OCI-M1 (cell line): ENCODE measurements at regions not wholly inside any gene's neighbourhood (a gene's known extent, or its start where the extent isn't known, plus 50 kb on each side); places are given as distances from the start of the nearest gene placed in this dataset.
"Not testable (repeated sequence)": the region's sequence is repeated elsewhere in the genome, so short reads cannot be mapped to it uniquely, and the experiment has no call there.

ENCODE experiments used
- DNase-seq: peaks from one replicate; lab custom pipeline; 2025; lab: John Stamatoyannopoulos, UW

DNA sequence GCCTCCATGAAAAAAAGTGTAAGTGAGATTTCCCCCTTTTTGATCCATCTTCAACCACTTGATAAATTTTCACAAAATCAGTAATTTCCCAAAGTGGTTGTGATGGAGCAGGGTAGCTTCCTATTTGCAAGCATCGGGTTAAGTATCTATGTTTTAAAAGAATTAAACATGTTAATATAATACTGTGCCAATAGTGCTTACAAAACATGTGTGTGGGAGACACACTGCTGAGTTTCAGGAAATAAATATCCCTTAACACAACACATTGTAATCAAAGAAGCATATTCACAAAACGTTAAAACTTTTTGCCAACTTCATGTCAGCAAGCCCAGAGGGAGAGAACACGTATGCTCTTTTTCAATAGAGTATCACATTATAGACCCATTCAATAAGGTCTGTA lies 526.9 kb downstream of the TTLL7 start:
- not testable (repeated sequence) for DNase-seq

DNA sequence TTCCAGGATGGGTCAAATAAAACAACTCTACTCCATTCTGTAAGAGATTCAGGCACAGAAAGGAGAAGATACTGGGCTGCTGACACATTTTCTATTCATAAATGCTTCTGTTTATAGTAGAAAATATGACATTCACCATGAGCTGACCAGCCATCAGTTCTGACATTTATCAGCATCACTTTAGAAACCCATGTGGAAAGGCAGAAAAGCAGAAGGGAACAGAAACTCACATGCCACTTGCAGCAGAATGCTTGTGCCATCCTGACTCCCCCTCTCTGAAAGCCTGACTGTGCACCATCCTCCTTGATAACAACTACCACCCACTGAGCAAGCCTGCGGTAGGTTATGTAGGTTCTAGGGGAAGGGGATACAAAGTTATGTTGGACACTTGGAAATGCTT lies 527.7 kb downstream of the TTLL7 start:
- not testable (repeated sequence) for DNase-seq

DNA sequence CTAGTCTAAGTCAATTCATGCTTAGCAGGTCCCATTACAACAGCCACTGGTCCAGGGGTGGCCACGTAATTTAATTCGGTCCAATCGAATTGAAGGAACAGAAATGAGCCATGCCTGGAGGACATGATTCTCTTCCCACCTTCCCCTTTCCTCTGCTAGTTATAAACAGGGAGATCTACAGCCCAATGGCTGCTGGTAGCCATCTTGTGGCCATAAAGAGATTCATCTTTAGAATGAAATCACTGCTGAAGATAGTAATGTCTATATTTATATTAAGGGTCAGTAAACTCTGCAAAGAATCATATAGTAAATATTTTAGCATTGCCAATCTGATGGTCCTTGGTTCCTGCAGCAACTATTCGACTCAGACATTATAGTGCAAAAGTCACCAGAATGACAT lies 530.6 kb downstream of the TTLL7 start:
- not testable (repeated sequence) for DNase-seq

DNA sequence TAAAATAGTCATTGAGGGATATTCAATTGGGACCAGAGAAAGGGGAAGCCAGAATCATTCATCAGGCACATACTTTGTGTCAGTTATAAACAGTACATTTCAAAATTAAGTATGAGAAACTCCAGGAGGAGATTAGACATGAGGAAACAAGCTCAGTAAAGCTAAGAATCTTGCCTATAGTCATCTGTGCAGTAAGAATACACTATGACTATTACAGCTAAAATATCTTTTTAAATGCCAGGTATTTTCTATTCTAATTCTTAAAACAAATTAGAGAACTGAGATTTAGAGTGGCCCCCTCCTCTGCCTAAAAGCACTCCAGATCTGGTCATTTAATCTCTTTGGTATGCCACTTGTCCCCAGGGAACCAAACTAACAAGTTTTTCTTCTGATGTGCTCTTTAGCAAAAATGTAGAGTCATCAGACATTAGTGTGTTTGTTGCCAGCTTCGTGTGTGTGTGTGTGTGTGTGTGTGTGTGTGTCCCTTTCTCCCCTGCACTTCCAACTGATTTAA lies 541.1 kb downstream of the TTLL7 start:
- not testable (repeated sequence) for DNase-seq

DNA sequence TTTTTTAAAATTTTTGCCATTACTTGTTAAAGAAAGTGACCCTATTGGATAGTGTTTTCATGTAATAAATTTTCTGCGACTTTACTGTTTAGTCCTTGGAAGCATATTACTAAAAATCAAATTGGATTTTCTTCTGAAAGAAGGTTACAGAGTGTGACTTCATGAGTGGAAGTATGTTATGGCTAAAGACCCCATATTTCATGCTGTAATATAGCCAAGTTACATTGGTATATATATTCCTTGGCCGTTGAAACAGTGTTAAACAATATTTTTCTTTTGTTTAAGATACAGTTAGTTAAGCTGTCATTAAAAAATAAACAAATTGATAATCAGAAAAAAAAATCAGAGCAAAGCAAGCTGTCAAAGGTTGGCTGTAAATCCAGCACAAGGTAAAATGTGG lies 541.7 kb downstream of the TTLL7 start:
- not testable (repeated sequence) for DNase-seq

DNA sequence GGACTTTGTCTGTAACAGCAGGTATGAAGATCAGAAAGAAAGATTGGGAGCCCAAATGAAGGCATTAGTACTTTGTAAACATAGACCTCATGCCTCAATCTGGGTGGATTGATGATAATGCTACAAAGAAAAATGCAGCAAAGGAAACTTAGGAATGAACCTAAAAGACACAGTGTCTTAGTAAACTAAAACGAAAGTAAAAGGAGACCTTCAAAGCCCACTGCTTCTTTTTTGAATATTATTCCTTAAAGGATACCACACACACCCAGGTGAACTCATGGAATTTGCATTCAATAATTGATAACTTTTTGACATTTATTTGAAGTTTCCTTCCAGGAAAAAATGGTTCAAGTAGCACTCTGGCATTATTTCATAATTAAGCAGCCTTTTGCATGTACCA lies 543.2 kb downstream of the TTLL7 start:
- DNase-seq, result peak; percentile 28

DNA sequence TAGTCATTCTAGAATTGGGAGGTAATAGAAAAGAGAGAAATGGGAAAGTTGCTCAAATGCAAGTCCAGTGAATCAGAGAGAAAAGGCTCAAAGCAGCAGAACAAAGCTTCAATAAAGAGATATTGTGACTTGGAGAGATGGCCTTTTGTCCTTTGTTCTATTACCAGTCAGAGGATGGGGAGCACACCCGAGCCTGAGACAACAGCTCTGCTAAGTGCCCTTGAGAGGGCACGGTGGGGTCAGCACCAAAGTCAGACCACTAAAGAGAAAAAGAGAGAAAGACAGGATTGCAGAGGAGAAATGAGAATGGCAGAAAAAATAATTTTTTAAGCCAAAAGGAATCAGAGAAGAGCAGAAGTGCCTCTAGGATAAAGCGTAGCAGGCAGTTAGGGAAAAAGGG lies 553.1 kb downstream of the TTLL7 start:
- DNase-seq, result not testable (repeated sequence)

DNA sequence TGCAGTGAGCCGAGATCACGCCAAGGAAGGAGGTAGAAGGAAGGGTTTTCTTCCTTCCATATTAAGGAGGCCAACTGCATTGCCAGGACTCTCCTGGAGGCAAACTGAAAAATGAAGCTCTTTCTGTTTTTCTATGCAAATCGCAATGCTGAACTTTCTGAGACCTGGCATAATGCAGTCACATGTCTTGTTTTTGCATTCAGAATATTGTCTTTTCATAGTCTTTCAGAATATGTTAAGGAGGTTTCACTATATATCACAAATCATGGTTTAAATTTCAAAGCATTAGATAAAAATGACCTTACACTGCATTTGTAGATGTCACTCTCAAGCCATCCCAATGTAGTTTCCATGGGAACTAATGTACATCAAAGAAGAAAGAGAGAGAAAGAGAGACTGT lies 556.5 kb downstream of the TTLL7 start:
- DNase-seq, result not testable (repeated sequence)

DNA sequence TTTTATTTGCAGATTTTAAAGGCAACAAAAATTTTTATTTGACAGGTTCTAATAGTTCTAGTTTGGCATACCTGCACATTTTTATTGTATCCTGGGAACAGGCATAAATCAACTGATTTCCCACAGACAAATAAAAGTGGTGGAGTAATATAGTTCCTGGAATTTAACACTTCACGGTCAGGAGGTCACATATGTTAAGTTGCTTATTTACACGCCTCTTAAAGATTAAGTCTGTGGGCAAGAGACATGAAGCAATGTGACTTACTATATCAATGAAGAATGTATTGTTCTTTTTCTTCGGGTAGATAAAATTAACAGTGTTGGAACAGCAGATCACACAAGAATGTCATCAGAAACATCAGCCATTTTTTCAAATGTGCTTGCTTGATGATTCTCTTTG lies 558.3 kb downstream of the TTLL7 start:
- DNase-seq, result not testable (repeated sequence)

DNA sequence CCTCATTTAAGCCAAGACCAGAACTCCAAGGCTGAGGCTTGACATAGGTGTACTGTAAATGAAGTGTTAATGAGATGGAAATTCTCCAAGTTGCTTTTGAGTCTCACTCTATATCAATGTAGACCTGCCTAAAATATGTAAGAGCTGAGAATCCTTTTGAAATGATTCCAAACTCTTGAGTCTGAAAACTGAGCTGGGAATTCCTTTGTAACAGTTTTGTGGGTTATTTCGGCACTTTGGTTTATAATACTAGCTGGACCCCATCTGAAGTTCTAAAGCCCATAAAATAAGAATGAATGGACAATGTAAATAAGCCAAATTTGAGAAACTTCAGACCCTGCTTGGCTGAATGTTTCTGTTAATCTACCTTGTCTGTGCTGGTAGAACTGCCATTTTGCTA lies 558.9 kb downstream of the TTLL7 start:
- not testable (repeated sequence) for DNase-seq

DNA sequence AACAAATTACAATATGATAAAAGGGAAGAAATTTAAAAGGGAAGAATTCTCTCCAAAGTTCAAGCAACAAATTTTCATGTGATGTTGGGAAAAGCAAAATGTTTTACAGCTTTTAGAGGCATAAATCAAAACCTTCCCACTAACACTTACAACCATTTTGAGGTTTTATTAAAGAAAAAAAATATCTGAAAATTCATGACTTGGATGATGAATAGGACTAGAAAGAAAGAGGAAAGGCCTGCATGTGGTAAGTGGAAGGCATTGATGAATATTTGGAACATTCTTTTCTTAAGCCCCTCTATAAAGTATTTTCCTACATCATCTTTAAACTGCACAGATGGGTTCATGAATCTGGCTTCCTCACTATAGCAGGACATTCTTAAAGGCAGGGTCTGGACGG lies 560.6 kb downstream of the TTLL7 start:
- not testable (repeated sequence) for DNase-seq

DNA sequence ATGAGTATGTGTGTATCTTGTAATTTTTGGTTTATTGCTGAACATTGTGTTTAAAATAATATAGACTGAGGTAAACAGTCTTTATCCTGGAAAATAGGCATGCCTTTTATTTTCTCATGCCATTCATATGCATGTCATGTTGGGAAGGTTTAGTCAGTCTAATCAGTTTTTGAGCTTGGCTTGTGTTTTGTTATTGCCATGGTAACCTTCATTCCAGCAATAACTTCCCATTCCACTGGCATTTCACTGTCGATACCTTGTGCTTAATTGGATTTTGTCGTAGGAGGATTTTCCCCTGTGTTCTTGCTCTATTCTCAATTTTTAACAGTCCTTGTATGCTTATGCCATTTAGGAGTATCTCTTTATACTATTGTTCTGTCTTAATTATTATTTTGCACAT lies 563.6 kb downstream of the TTLL7 start:
- not testable (repeated sequence) for DNase-seq

DNA sequence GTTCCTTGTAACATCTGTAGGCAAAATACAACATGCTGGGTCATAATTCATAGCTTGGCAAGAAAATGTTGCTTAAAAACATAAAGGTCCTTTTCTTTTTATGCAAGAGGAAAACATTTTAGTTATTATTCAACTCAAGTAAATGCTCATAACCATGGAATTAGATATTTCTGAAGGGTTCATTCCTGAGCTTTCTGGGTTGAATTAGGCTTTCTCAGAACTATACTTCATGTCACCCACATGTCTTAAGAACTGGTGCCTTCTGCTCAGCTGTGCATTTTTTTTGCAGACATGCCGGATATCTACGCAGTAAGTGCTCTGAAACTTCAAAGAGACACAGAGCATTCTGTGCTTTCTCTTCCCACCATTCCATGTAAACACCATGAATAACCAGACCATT lies 571.4 kb downstream of the TTLL7 start:
- DNase-seq, result not testable (repeated sequence)

DNA sequence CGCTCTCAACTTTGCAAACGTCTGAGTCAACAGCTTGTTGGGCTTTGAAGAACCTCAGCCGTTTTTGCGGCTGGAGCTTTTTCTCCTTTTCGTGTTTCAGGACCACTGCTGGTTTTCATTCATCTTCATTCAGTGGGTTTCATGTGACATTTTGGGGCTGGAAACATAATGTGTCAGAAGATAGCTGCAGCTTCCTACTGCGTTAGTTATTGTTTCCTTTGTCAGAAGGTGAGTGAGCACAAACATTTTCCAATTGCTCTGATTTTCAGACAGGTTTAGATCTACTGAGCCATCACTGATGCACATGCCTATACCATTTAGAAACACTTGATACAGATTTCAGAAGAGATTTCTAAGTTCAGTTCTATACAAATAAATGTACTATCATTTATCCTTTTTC lies 575.5 kb downstream of the TTLL7 start:
- not testable (repeated sequence) for DNase-seq

DNA sequence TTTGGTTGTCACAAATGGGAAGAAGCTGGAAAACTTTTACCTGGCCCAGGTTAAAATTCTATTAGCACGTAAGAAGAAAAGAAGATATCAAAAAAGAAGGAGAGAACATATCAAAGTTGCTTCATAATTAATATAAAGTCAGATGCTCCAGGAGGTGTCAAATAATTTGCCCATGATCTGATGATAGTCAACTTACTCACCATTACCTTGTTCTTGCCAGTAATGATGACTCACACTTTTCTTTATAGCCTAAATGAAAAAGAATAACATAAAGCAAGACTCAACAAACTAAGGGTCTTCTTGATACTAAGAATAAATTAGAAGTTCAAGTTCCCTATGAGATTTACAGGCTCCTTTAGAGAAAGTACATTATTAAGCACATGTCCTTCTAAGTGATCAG lies 580.4 kb downstream of the TTLL7 start:
- no peak for DNase-seq

DNA sequence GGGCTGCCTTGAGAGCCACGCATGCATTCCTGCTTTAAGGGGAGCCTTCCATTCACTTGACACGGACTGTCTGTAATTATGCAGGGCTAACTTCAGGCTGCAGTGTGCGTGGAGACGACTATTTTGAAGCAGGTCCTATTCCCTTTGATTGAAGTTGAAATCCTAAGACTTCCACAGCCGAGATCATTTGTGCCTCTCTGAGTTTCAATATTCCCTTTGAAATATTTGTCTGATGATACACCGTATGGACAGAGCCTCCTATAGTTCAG lies 585.2 kb downstream of the TTLL7 start:
- DNase-seq, result not testable (repeated sequence)

DNA sequence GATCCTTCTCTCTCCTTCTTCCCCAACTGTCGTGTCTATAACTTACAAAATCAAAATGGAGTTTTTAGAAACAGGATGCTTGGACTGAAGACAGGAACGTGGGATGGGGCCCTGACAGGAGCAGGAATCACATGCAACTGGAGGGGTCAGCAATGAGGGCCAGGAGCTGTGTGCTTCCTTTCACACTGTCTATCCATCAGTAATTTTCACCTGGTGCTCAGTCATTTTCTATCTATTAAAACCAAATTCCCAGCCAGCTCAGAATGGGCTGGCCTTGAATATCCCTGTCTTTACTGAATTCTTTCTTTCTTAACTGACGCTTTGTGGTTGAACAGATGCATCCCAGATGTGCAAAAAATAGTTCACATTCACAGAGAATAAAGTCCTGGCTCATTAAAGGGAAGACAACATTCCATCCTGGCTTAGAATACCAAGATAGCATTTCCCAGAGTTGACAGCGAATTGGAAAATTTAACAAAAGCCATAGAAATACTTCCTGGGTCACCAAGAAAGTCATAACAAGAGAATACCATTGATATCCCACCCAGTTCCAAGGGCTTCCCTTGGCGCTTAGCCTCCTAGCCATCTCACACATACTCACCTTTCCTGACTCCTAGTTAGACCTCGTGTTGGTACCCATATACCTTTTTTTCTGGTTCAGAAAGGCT lies 588.1 kb downstream of the TTLL7 start:
- not testable (repeated sequence) for DNase-seq

DNA sequence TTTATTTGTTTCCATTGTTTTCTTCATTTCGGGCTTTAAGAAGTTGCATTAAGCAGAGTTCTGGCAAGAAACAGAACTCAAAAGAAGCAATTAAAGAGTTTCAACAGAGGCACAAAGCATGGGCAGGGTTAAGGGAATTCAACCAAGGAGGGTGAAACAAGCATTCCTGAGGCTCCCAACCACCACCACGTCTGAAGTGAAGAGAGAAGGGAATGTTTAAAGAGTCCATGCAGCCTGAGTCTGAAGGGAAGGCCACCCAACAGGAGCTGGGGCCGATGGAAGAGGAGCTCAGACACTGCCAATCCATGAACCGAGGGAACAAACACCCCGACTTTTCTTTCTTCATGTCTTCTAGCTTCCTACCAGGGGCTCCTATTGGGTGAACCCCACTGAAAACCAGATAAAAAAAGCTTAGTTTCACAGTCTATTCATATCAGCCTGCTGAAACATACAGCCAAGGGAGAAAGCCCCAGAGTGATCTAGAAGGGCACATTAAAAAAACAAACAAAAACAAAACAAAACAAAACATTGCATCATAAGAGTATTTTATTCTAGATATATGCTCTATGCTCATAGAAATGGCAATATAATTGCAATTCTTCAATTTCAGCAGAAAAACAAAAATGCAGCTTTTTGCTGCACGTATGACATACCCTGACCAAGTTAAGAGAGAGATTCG lies 592.1 kb downstream of the TTLL7 start:
- DNase-seq, result peak; percentile 23

DNA sequence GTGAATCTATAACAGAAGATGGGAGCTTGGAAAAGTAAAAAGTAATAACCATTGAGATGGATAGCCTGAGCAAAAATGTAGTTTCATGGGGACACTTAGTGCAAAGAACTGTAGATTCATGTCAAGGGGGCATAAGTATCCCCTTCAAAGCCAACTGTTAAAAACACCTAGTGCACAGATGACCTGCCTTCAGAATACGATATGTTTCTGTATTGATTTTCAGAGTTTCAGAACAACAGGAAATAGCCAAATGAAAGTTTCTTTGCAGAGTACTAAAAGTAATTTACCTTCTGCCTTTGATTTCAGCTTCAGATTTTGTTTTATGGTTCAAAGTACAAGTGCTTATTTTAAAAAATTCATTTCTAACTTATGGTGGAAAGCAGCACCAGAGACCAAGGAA lies 593.1 kb downstream of the TTLL7 start:
- DNase-seq, result not testable (repeated sequence)

DNA sequence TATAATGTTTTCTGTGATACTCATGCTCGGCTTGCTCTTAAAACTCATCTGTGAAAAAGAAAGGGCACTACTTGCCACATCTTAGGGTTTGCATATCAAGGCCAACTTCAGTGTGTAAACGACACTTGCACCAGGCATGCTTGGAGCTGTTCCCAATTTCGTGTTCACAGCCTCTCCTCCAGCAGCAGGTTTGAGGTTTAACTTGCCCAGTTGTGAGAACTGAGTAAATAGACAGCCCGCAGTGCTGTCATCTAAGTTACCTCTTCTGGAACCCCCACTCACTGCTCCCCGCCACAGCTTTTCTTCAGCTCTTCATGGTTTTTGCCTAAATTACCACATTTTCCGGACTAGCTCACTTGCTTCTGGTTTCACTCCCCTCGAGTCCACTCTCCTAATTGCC lies 595.4 kb downstream of the TTLL7 start:
- DNase-seq, result not testable (repeated sequence)

DNA sequence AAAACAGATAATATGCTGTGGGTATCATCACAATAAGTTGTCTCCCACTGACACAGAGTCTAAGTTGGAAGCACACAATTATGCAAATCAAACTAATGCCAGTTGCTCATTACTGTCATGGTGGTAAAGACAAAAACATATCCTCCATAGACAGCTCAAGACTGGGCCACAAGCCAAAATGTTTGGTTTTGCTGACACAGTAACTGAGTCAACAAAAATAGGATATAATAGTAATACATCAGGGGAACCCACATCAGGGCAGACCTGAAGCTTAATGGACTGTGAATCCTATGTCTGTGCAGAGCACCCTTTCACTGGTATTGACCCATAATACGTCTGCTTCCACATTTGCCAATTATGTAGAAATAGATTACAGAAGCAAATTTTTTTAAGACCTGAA lies 597.8 kb downstream of the TTLL7 start:
- not testable (repeated sequence) for DNase-seq

DNA sequence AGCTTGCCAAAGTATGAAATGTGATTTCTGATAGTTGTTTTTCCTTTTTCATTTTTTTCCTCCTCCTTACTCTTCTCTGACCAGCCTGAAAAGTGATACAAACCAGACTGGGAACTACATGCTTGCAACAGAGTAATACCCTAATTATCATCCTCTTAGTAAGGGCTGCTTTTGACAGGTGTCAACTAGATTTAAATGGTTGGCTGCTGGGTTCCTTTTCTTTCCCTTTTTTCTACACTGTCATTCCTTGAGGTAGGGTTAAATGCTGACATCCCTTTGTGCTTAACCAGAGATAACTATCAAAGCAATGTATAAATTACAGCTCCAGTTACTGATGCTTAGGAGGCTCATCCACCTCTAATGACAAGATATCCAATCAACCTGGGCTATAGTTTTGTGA lies 598.8 kb downstream of the TTLL7 start:
- not testable (repeated sequence) for DNase-seq

DNA sequence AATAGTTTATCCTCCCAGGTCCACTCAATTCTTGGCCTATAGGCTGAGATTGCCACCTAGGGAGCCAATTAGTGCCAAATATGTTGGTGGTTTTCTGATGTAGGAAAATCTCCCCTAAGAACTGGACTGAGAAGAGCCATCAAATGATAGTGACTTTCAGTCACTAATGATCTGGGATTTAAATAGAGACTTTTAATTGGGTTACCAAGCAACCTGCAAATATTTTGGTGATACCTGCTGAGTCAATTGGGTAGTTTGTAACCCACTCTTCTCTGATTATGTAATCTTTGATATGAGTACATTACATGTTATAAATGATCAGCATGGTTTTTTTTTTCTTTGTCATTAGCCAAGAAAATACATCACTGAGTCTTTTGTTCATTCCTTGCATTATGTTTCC lies 600.8 kb downstream of the TTLL7 start:
- not testable (repeated sequence) for DNase-seq

DNA sequence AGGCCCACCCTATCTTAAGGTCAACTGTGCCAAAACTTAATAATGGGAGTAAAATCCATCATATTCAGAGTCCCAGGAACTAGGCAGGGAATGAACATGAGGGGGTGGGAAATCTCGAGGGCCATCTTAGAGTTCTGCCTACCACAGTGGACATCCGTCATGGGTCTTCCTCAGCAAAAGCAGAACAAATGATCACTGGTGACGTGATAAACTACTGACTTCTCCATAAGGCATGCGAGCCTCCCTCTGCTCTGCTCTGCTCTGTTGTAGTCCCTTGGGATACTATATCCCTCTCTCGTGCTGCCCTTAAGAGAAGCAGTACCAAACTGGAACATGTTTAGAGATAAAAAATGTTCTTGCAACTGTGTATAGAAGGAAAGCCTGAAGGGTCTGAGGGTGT lies 603.8 kb downstream of the TTLL7 start:
- not testable (repeated sequence) for DNase-seq
